Posterior vena cava (tissue), 2 donors: ENCODE measurements at regions not wholly inside any gene's neighbourhood (a gene's known extent, or its start where the extent isn't known, plus 50 kb on each side); places are given as distances from the start of the nearest gene placed in this dataset.
"Not testable (repeated sequence)": the region's sequence is repeated elsewhere in the genome, so short reads cannot be mapped to it uniquely, and the experiment has no call there.

Experiments
- DNase-seq: peaks from one replicate; pipeline ENCODE4 v3.0.0-alpha.2; 2020; ENCODE audit warnings: low spot score
- intact Hi-C, 2 donors: fragments of 100-400 bp; cut with DNase I; formaldehyde crosslinking; loops; one replicate each; pipeline versions ENCODE4 v1.14.1 to v1.14.2; 2022 to 2023
- donor health status: DM: yes; HTN: yes; CAD: no.
- donor health status: DM: yes; HTN: yes; CAD: no.

DNA sequence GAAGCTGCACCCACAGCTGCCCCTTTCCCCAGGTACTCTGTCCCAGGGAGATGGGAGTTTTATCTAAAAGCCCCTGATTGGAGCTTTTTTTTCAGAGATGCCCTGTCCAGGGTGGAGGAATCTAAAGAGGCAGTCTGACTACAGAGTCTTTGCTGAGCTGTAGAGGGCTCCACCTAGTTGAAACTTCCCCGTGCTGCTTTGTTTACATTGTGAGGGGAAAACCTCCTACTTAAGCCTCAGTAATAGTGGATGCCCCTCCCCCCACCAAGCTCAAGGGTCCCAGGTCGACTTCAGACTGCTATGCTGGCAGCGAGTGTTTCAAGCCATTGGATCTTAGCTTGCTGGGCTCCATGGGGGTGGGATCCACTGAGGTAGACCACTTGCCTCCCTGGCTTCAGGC lies 470.1 kb upstream of the LARGE1 start:
- DNase-seq = no peak
- intact Hi-C loops = loop anchor here in 1 of 2 donors (10.0 kb wide), 1 partner anchor 1646 kb away; no protein-coding TSS in a partner anchor

DNA sequence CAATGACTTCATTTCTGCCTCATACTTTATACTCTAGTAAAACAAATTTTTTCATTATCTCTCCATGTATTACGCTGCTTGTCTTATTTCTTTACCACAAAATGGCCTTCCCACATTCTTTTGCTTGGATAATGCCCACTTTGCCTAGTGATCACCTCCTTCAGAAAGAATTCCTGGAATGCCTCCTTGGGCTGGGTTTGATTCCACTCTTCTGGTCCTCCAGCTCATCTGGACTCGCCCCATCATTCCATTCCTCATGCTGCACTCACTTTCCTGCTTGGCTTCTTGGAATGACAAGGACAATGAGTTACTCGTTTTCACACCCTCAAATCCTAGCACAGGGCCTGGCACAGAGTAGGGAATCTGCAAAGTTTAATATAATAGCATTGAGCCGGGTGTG lies 475.1 kb upstream of the LARGE1 start:
- intact Hi-C loops = loop anchor here in 1 of 2 donors (10.0 kb wide), 1 partner anchor 1651 kb away; no protein-coding TSS in a partner anchor

DNA sequence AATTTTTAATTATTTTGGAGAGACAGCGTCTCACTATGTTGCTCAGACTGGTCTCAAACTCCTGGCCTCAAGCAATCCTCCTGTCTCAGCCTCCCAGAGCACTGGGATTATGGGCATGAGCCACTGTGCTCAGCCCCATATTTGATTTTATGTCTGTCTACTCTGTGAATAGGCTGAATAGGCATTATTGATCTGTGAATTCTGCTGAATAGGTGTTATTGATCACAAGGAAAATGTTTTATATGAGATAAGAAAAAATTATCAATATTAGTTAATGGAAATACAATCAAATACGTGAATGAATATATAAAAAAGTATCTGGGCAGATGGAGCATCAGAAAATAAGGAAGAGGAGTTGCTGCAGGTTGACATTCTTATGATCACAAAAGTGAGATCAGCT lies 483.4 kb upstream of the LARGE1 start:
- DNase-seq = no peak
- intact Hi-C loops = no loop called here

More for the DNA sequence above, 475.1 kb upstream of the LARGE1 start:
- DNase-seq = no peak

DNA sequence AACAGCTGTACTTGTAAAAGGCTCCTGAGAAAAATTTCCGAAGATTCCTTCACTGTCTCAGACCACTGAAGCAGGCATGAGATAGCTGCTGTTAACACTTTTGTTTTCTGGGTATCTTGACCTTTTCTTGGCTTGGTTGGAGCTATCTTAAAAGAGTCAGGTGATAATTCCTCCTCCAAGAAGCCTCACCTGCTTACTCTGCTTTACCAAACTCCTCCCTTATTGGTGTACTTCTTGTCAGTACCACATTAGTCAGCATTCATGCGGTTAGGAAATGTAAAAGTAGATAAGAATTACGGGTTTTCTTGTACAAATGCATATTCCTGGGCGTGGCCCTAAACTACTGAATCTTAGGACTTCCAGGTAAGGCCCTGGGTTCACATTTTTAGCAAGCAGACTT lies 489.8 kb upstream of the LARGE1 start:
- no peak for DNase-seq
- intact Hi-C loops = no loop called here

DNA sequence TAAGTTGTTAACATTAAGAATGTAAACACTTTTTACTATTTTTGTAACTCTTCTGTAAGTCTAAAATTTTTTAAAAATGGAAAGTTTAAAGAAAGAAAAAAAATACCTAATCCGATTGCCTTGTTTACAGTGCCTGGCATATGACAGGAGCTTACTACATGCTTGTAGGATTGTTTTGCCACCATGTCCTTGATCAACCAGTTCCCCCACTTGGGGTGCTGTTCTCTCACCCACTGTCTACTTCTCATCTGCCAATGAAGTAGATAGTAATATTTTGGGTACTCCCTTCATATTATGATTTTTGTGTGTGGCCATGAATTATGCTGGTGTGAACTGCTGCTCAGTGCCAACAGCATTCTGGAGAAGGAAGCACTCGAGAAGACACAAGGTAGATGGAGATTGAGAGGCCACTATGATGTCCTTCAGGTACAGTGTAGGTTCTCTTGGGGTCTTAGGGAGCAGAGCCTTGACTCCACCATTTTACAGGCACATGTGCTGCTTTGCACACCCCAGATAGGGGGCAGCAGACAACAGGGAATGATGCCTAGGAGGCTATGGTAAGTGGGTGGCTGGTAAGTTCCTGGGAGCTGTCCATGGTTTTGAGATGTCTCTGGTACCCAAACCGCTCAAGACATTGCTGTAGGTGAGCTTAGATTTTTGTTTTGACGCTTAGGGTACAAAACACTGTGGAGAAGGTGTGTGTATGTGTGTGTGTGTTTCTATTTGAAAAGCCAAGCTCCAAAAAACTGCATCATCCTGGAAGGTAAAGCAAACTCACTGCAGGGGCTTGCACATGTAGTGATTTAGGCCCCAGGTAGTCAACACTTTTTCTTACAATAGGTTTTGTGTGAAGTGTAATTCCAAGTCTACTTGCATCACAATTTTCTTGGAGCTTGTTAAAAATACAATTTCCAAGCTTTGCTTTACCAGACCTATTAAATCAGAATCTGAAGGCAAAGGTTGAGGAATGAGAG lies 494.5 kb upstream of the LARGE1 start:
- no peak for DNase-seq
- intact Hi-C loops = no loop called here

DNA sequence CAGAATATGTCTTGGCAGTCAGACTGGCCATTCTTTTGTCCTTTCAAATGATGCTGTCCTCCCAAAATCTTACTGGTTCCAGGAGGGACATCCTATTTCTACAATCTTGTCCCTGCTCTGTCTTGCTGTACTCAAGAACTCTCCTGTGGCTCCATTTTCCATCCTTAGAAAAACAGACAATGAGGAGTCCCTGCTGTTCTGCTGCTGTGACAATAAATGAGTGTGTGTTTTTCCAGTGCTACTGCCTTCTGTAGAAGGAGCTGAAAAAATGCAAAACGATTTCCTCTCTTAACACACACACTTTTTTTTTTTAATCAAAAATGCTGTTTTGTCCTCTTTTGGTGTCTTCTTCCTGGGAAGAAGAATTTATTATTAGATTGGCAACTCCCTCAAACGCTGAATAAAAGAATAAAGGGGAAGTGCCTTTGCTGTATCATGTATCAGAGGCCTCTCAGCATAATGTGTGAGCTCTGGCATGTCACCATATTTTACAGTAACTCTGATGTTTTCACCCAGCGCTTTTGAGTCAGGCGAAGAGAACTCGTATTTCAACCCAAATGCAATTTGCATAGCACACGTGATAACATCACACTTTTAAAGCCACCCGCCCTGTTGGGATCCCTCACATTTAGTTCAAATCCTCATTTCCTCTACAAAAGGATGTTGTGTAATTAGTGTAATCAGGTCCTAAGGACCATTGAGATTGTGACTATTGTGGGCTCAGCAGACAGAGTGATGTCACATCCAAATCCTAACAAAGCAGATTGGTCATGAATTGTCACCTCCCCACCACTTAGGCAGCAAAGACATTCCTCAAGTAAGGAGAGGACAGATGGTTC lies 496.0 kb upstream of the LARGE1 start:
- intact Hi-C loops = no loop called here
- no peak for DNase-seq

DNA sequence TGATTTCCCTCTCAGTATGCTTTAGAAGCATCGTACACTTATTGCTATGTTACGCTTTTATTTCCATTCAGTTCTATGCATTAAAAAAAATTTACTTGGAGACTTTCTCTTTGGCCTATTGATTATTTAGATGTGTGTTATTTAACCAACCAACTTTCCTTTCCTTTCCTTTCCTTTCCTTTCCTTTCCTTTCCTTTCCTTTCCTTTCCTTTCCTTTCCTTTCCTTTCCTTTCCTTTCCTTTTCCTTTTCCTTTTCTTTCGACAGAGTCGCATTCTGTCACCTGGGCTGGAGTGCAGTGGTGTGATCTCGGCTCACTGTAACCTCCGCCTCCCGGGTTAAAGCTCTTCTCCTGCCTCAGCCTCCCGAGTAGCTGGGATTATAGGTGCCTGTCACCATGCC lies 502.7 kb upstream of the LARGE1 start:
- intact Hi-C loops, DNase-seq: not testable (repeated sequence)

DNA sequence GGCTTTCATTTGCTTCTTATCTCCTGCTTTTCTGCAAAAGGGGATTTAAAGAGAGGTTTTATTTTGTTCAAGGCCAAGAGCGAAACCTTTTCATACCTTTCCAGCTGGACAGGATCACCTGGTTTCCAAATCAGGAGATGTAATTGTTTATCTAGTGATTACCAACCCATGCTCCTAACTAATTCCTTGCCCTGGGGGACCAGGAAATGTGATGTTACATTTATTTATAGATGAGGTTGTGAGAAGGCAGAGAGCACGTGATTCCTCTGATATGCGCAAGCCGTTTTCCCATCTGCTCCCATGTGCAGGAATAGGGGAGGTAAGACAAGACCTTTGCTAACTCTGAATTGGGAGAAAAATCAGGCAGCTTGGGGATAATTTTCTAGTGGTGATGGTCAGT lies 507.2 kb upstream of the LARGE1 start:
- intact Hi-C loops = no loop called here
- no peak for DNase-seq

DNA sequence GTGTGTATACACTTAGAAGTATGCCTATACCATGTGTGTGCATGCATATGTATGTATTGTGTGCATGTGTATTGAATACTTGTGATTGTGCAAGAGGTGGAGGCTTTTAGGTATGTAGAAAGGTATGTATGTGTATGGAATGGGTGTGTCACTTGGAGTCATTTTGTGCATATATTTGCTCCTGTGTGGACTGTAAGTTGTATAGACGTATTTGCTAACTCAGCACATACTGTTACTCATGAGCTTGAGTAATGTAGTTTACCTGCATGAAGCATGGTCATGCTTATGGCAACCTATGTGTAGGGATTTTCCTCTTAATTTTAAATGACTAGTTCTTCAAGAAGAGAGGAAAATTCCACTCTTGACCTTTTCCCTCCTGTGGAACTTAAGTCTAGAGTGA lies 507.6 kb upstream of the LARGE1 start:
- DNase-seq = no peak
- intact Hi-C loops = no loop called here

DNA sequence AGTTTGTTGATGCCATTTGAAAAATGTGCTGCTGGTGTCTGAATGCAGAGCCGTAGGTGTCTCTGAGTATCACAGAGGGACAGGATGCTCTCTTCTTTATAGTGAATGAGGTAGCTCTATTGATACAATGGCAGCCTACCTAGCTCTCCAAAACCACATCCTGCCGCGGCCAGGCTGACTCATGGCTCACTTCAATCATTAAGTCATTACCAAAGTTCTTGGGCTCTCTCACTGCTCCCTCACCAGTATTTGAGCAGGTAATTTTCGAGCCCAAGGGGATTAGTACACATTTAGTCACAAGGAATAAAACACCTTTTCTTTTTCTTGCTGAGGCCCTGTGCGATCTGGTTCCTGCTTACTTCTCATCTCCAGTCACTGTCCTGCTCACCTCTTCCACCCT lies 509.0 kb upstream of the LARGE1 start:
- intact Hi-C loops = no loop called here

DNA sequence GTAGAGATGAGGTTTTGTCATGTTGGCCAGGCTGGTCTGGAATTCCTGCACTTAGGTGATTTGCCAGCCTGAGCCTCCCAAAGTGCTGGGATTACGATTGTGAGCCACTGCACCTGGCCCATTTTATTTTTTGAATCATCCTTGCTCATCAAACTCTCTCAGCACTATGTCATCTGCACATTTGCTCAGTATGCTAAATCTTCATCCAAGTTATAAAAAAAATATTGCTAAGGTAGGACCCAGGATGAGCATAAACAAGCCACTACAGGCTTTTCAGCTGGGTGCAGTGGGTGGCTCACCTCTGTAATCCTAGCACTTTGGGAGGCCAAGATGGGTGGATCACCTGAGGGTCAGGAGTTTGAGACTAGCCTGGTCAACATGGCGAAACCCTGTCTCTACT lies 510.1 kb upstream of the LARGE1 start:
- intact Hi-C loops = no loop called here

More for the DNA sequence above, 509.0 kb upstream of the LARGE1 start:
- DNase-seq = no peak

DNA sequence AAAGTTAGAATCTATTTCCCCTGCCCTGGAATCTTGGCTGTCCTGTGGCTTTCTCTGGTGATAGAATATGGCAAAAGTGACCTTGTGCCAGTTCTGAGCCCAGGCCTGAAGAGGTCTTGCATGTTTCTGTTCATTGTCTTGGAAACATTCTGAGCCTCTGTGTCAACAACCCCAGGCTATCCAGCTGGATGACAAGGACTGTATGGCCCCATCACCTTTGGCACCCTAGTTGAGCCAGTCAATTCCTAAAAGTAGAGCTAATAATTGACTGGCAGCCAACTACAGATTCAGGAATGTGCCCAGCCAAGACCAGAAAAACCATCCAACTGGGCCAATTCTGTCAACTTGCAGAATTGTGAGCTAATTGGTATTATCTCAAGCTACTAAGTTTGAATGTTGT lies 514.1 kb upstream of the LARGE1 start:
- DNase-seq = no peak
- intact Hi-C loops = no loop called here

More for the DNA sequence above, 510.1 kb upstream of the LARGE1 start:
- DNase-seq = no peak

DNA sequence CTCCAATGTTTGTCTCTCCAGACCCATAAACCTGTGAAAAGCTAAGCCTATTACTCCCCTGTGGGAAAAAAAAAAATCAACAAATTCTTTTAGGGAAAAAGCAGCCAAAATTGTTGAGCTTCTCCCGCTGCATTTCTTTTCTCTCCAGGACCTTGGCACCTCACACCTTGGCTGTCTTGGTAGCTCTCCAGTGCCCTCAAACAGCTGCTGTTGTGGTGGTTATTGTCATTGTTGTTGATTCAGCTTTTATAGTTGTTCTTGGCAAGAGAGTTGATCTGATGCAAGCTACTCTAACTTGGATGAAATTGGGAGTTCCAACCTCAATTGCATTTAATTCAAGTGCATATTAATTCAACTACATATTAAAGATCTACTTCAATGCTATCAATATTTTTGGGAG lies 516.9 kb upstream of the LARGE1 start:
- DNase-seq = no peak
- intact Hi-C loops = no loop called here

DNA sequence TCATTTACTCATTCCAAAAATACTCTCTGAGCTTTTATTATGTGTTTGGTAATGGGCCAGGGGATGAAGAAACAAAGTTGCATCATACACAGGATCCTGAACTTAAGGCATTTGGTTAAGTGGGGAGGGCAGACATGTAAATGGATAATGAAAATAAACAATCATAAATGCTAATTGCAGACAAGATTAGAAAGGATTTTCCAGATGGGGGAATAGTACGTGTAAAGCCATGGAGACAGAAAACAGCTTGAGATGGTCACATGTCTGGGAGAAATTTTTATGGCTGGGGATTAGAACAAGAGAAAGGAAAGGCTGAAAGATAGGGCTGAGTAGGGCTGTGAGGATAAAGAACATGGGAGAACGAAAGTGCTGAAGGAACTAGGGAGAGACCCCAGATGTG lies 534.3 kb upstream of the LARGE1 start:
- no peak for DNase-seq
- intact Hi-C loops = no loop called here

DNA sequence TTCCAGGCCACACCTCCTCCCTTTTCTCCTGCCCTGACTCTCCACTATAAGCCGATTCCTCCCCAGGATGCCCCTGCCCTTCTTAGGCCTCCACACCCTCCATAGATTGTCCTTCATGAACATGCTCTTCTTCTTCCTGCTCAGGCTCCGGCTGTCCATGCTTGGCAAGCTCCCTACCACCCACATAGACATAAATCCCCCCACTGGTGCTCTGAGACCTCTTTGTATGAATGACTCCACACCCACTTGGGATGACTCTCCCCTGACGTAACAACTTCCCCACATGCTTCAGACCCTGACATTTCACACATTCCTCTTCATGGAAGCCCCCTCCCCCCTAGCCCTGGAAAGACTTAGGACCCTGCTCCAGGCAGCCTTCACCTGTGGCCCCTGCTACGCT lies 542.5 kb upstream of the LARGE1 start:
- intact Hi-C loops = no loop called here
- no peak for DNase-seq

DNA sequence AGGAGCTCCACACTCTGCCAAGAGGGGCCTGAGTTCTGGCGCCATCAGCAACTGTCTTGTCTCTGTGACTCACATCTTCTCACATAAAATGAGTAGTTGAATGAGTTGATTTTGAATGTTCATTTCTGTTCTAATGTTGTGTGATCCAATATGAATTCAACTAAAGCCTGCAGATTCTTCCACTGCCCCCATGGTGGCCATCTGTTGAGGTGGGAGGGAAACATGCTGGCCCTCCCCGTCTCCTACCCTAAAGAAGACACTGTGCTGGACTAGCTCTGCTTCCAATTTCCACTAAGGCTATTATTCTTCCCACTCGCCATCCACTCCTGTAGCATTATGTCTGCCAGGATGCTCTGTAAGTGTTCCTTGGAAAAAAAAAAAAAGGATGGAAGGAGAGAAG lies 555.6 kb upstream of the LARGE1 start:
- DNase-seq = no peak
- intact Hi-C loops = no loop called here

DNA sequence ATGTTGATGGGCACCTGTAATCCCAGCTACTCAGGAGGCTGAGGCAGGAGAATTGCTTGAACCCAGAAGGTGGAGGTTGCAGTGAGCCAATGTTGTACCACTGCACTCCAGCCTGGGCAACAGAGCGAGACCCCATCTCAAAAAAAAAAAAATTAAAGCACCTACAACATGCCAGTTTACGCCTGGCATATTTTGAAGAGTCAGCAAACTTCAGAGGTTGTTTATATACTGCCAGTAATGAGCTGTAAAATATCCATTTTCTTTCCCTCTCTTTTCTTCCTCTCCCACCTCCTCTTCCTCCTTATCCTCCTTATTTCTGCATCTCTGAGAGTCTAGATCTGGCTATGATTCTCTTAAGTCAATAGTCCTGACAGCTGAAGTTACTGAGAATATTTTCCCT lies 556.5 kb upstream of the LARGE1 start:
- intact Hi-C loops = no loop called here
- DNase-seq = no peak

DNA sequence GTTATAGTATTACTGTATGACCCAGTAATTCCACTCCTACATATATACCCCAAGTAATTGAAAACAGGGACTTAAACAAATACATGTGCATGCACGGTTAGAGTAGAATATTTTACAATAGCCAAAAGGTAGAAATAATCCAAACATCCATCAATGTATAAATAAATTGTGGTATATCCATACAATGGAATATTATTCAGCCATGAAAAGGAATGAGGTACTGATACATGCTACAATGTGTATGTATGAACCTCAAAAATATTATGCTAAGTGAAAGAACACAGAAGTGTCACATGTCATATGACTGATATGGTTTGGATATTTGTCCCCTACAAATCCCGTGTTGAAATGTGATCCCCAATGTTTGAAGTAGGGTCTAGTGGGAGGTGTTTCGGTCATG lies 560.8 kb upstream of the LARGE1 start:
- no peak for DNase-seq
- intact Hi-C loops = no loop called here

DNA sequence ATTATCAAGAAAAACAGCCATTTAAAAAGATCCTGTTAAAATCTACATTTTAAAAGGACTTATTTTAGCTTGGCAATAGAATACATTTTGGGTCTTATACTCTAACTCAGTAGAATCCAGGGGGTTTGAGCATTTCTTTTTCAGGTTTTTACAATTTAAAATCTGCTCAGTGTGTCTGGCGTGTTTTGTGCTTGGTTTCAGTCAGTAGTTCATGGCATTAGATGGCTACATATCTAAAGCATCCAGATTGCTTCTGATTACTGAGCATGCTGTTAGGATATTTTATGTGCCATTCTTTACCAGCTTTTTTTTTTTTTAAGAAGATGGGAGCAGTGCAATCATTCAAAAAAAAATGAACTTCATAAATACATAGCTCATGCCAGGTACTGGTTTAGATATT lies 566.1 kb upstream of the LARGE1 start:
- no peak for DNase-seq
- intact Hi-C loops = no loop called here

DNA sequence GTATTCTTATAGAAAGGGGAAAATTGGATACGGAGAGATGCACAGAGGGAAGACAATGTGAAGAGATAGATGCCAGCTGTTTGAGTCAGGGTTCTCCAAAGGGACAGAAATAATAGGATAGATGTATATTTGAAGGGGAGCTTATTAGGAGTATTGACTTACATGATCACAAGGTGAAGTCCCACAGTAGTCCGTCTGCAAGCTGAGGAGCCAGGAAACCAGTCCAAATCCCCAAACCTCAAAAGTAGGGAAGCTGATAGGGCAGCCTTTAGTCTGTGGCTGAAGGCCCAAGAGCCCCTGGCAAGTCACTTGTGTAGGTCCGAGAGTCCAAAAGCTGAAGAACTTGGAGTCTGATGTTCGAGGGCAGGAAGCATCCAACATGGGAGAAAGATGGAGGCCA lies 569.6 kb upstream of the LARGE1 start:
- intact Hi-C loops = no loop called here
- no peak for DNase-seq
